ENCODE measurements at regions not wholly inside any gene's neighbourhood (a gene's known extent, or its start where the extent isn't known, plus 50 kb on each side); places are given as distances from the start of the nearest gene placed in this dataset.

- ATAC-seq, result no peak
- intact Hi-C loops (cut with micrococcal nuclease; ENCODE audit: unreplicated experiment) (no loop called here), in situ Hi-C loops (cut with MboI) (no loop called here)
- ChIA-PET RAD21 (ENCODE audit: unreplicated experiment) (no interaction called here), SMC1A (ENCODE audit: uncharacterized antibody, unreplicated experiment) (no interaction called here), CTCF (interaction anchor here (1.2 kb wide), 1 partner anchor 27 kb away, joined by 3 read pairs; no protein-coding TSS in a partner anchor), POLR2A (no interaction called here)
- Histone ChIP-seq H4K20me1 (ENCODE audit: control insufficient read depth, insufficient read depth) (no peaks in the 10 kb centered on the region), H3K27me3 (replicated peaks in 1 of 2; ENCODE audit: control insufficient read depth in 2 of 2, insufficient read depth in 2 of 2, low read length in 1 of 2) (no peaks in the 10 kb centered on the region), H3K4me3 (no peak overlapping the region), H2AFZ (ENCODE audit: control insufficient read depth, low read depth, low read length) (no peak overlapping the region), H3K36me3 (ENCODE audit: control insufficient read depth in 2 of 2, insufficient read depth in 2 of 2, low read length in 1 of 2) (no peaks in the 10 kb centered on the region), H3K4me1 (ENCODE audit: control insufficient read depth, insufficient read depth, low read length) (no peaks in the 10 kb centered on the region), H3K79me2 (ENCODE audit: control insufficient read depth, insufficient read depth, low read length) (no peaks in the 10 kb centered on the region), H3K9me3 (replicated peaks; ENCODE audit: control insufficient read depth, insufficient read depth, low read length) (no peaks in the 10 kb centered on the region), H3K4me2 (ENCODE audit: control insufficient read depth, insufficient read depth) (no peak overlapping the region), H3K9ac (ENCODE audit: control insufficient read depth, insufficient read depth, low read length) (no peak overlapping the region), H3K27ac (ENCODE audit: control insufficient read depth, insufficient read depth) (no peak overlapping the region)
- no TSS peak for BruUV-seq (replicated peaks)
- FAIRE-seq, result no peak
- DNase-seq (ENCODE audit: low read depth, low spot score), result no peak
- TF ChIP-seq KAT2A (conservative IDR thresholded peaks at IDR 0.05; ENCODE audit: control insufficient read depth, low read depth, low read length) (no peak), PAX5 (IDR thresholded peaks at IDR 0.05; ENCODE audit: borderline replicate concordance, low read depth, low read length) (no peak), KLF5 (IDR thresholded peaks at IDR 0.05; ENCODE audit: partially characterized antibody) (no peak), SUPT20H (IDR thresholded peaks at IDR 0.05; ENCODE audit: borderline replicate concordance, control insufficient read depth, low read depth, low read length) (no peak), BCL11A (IDR thresholded peaks at IDR 0.05; ENCODE audit: low read depth, low read length) (no peak)
- TF ChIP-seq, protein P1, sequence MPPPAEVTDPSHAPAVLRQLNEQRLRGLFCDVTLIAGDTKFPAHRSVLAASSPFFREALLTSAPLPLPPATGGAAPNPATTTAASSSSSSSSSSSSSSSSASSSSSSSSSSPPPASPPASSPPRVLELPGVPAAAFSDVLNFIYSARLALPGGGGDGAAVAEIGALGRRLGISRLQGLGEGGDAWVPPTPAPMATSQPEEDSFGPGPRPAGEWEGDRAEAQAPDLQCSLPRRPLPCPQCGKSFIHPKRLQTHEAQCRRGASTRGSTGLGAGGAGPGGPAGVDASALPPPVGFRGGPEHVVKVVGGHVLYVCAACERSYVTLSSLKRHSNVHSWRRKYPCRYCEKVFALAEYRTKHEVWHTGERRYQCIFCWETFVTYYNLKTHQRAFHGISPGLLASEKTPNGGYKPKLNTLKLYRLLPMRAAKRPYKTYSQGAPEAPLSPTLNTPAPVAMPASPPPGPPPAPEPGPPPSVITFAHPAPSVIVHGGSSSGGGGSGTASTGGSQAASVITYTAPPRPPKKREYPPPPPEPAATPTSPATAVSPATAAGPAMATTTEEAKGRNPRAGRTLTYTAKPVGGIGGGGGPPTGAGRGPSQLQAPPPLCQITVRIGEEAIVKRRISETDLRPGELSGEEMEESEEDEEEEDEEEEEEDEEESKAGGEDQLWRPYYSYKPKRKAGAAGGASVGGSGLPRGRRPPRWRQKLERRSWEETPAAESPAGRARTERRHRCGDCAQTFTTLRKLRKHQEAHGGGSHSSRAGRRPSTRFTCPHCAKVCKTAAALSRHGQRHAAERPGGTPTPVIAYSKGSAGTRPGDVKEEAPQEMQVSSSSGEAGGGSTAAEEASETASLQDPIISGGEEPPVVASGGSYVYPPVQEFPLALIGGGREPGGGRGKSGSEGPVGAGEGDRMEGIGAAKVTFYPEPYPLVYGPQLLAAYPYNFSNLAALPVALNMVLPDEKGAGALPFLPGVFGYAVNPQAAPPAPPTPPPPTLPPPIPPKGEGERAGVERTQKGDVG (CRISPR knock-in tag; IDR thresholded peaks at IDR 0.05), result no peak
- WGBS (ENCODE audit: insufficient coverage, insufficient replicate concordance, low lambda C conversion rate, missing lambda C conversion rate), result 31% methylated on average over 3 of the region's 3 CpGs
Observed at GRCh38 chr4:126470862-126471261, 1156.1 kb downstream of the FAT4 start.
